Brain pericyte (primary cell): ENCODE measurements at regions not wholly inside any gene's neighbourhood (a gene's known extent, or its start where the extent isn't known, plus 50 kb on each side); places are given as distances from the start of the nearest gene placed in this dataset.

ENCODE experiments used
- DNase-seq: peaks from one replicate; pipeline ENCODE4 v3.0.0-alpha.2; 2012; ENCODE audit warnings: low read depth, low spot score

GRCh38 chr6:81818901-81819361 is 66.5 kb upstream of the TENT5A start:
- no peak for DNase-seq

- DNase-seq: no peak
These were observed 63.9 kb upstream of the TENT5A start for GRCh38 chr6:81816380-81816779.

DNA sequence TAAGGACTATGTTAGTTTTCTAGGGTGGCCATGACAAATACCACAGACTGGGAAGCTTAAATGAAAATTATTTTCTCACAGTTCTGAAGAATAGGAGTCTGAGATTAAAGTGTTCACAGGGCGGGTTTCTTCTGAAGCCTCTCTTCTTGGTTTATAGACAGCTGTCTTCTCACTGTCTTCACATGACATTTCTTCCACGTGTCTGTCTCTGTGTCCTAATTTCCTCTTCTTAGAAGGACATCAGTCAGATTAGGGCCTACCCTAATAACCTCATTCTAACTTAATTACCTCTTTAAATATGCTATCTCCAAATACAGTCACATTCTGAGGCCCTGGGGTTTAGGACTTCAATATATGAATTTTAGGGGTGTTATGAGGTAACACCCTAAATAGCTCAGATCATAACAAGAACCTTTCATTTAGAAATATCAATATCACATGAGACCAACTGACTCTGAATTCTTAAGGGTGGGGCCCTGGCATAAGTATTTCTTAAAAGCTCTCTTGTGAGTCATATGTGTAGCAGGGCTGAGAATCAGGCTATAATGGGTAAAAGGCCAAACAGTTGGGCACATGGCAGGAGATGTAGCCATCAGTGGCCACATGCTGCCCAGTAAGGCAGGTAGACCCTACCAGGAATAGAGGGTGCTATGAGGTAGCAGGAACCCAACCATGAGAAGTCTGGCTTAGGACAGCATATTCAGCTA is 62.0 kb upstream of the TENT5A start:
- no peak for DNase-seq

- no peak for DNase-seq
These were observed 60.8 kb upstream of the TENT5A start for GRCh38 chr6:81813305-81813704.

DNA sequence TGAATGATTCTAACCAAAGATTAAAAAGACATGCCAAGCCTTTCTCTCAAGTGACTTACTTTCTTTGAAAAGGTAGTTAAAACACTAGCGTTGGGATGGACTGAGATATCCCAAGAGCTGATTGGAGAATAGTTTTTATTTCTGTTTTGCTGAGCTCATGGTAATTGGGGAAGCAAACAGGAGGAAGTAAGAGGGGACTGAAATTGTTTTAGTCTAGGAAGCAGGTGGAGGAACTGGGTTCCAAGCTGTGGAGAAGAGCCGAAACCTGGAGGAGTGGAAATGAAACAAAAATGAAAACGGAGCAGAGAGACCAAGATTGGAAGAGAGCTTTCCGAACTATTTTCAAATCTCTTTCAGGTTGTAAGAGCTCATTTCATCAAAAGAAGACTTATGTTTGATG is 59.9 kb upstream of the TENT5A start:
- no peak for DNase-seq

DNA sequence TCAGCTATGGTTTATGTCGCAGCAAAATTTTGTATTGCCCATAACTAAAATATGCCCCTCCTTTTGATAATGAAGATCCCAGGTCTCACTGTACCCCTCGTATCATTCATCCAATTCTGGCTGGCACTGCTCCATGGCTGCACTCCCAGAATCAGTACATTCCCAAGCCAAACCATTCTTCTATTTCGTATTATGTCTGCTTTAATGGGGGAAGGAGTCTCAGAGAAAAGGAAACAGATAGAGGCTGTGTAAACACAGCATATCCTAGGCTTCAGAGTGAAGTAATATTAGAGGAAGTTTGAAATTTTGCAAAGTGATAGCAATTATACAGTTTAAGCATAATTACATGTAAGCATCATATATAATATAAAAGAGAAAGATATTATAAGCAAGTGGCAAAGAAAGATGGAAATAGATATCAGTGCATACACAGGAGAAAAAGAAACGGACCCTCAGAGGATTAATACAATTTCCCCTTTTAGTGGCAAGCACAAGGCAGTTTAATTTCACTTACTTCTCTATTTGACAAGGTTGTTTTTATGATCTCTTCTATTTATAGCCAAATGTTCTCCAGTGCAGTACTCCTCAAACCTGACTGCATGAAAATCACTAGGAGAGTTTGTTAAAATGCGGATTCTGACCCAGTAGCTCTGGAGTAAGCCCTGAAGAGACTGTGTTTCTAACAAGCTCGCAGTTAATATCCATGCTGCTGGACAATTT is 56.5 kb upstream of the TENT5A start:
- DNase-seq: no peak

DNA sequence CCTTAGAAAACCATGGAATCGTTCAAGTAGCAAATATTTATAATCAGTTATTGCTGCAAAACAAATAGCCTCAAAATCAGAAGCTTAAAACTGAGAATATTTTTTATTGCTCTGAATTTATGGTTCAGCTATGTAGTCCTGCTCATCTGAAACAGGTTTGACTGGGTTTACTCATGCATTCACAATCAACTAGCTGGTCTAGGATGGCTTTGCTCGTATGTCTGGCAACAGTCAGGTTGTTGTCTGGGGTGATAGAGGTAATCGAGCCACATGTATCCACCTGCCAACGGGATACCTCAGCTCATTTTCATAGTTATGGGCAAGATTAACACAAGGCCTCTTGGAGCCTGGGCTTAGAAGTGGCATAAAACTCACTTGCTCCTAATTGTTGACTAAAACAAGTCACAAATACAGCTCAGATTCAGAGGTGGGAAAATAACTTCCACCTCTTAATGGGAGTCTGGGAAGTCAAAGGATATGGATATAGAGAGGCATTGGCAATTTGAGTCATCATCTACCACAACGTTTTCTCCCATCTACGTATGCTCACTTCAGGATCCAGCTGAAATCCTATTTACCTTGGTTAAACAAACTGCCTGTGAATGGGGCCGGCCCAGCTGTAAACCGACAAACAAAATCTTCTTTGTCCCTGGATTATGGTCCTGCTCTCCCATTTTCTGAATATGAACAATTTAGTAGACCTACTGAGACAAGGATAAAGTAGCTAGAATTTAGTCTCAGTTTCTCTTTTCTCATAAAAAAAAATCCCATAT is 54.5 kb upstream of the TENT5A start:
- no peak for DNase-seq

DNA sequence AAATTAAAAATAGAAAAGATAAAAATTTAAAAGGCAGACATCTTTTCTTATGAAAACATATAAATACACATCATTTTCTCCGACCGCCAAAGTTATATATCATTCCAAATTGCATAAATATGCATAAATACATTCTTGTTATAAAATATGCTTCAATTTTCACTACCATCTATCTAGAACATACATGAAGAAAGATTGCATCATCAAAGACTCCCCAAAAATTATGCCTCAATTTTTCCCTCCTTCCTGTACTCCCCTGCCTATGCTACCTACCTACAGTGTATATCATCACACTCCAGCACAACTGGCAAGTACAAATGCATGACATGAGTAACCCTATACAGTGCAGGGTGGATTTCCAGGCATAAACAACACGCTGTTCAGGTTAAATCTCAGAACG is 49.9 kb upstream of the TENT5A start:
- no peak for DNase-seq
